ENCODE measurements at regions not wholly inside any gene's neighbourhood (a gene's known extent, or its start where the extent isn't known, plus 50 kb on each side); places are given as distances from the start of the nearest gene placed in this dataset.

DNA sequence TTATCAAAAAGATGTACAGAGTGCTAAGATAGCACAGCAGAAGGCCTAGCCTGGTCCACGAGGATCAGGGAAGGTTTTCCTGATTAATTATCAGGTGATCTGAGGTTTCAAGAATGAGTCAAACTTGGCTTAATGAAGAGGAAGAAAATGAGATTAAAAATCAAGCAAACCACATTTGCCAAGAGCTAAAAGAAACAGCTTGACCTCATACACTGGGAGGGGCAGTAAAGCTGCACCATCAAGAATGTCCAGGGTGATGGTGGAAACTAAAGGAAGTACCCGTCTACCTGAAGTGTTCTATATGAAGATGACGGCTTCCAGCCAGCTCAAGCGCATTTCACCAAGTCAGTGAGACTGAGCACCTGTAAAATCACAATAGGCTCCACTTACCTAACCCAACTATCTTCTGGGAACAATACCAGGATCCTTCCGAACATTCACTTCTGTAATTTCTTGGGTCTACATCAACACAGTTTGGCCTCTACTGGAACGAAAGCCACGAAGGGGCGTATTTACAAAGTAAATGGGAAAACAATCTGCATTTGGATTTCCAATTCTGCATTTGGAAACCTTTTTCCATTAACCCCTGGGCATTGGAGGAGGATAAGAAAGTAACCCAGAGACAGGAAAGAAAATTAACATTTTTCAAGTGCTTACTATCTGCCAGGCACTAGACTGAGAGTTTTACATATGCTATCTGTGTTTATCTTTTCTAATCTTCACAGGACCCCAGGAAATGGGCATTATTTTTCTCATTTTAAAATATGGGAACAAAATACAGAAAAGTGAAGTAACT is 114.0 kb upstream of the DCLK2 start:
- TF ChIP-seq CTCF (conservative IDR thresholded peaks at IDR 0.05 in 1 of 2, IDR thresholded peaks at IDR 0.05 in 1 of 2; ENCODE audit: extremely low read depth in 1 of 2, insufficient read depth in 1 of 2, low read depth in 1 of 2, low read length in 2 of 2) (no peak), EZH2 (IDR thresholded peaks at IDR 0.05; ENCODE audit: borderline replicate concordance, low read length) (no peak)

Data from mammary epithelial cell (primary cell).